HepG2 (cell line): ENCODE measurements at regions not wholly inside any gene's neighbourhood (a gene's known extent, or its start where the extent isn't known, plus 50 kb on each side); places are given as distances from the start of the nearest gene placed in this dataset.

Experiments used
- ZNF768 ChIP-seq: sonication (generic); formaldehyde crosslinking; IDR thresholded peaks from 2 replicates; pipeline ENCODE4 v1.4.0; 2020; ENCODE audit warnings: missing genetic modification reagents
- TF ChIP-seq, protein P1 (sequence below): conservative IDR thresholded peaks from 2 replicates; pipeline ENCODE4 v1.6.1; 2018; ENCODE audit warnings: missing genetic modification reagents
- TF ChIP-seq, protein P2 (sequence below): sonication (generic); formaldehyde crosslinking; IDR thresholded peaks from 2 replicates; pipeline ENCODE4 v1.4.0; 2020; ENCODE audit warnings: low read depth, missing genetic modification reagents

DNA sequence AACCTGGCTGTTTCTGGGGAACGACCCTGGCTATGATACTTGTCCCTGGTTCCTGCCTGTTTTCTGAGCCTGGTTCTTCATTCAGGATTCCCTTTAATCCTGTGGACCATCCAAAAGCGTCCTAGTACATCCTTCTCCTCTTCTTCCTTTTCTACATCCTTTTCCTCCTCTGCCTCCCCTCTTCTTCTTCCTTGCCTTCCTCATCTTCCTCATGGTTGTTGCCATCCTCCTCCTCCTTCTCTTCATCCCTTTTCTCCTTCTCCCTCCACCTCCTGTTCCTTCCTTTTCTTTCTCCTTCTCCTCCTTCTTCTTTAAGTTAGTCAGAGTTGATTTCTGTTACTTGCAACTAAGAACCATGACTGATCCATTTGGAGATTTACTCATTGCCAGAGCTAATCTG, 197.8 kb downstream of the FOXD2 start:
- TF ChIP-seq, protein P1, sequence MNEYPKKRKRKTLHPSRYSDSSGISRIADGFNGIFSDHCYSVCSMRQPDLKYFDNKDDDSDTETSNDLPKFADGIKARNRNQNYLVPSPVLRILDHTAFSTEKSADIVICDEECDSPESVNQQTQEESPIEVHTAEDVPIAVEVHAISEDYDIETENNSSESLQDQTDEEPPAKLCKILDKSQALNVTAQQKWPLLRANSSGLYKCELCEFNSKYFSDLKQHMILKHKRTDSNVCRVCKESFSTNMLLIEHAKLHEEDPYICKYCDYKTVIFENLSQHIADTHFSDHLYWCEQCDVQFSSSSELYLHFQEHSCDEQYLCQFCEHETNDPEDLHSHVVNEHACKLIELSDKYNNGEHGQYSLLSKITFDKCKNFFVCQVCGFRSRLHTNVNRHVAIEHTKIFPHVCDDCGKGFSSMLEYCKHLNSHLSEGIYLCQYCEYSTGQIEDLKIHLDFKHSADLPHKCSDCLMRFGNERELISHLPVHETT = no peak
- no peak for TF ChIP-seq ZNF768
- TF ChIP-seq, protein P2, sequence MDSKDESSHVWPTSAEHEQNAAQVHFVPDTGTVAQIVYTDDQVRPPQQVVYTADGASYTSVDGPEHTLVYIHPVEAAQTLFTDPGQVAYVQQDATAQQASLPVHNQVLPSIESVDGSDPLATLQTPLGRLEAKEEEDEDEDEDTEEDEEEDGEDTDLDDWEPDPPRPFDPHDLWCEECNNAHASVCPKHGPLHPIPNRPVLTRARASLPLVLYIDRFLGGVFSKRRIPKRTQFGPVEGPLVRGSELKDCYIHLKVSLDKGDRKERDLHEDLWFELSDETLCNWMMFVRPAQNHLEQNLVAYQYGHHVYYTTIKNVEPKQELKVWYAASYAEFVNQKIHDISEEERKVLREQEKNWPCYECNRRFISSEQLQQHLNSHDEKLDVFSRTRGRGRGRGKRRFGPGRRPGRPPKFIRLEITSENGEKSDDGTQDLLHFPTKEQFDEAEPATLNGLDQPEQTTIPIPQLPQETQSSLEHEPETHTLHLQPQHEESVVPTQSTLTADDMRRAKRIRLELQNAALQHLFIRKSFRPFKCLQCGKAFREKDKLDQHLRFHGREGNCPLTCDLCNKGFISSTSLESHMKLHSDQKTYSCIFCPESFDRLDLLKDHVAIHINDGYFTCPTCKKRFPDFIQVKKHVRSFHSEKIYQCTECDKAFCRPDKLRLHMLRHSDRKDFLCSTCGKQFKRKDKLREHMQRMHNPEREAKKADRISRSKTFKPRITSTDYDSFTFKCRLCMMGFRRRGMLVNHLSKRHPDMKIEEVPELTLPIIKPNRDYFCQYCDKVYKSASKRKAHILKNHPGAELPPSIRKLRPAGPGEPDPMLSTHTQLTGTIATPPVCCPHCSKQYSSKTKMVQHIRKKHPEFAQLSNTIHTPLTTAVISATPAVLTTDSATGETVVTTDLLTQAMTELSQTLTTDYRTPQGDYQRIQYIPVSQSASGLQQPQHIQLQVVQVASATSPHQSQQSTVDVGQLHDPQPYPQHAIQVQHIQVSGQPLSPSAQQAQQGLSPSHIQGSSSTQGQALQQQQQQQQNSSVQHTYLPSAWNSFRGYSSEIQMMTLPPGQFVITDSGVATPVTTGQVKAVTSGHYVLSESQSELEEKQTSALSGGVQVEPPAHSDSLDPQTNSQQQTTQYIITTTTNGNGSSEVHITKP (CRISPR knock-in tag) = no peak
